Smooth muscle cell (in vitro differentiated cells): ENCODE measurements at regions not wholly inside any gene's neighbourhood (a gene's known extent, or its start where the extent isn't known, plus 50 kb on each side); places are given as distances from the start of the nearest gene placed in this dataset.

Experiments used
- DNase-seq: peaks from one replicate; lab custom pipeline; 2025; ENCODE audit not compliant: unreplicated experiment; lab: John Stamatoyannopoulos, UW
- H2AFZ ChIP-seq: fragments of 200-600 bp; sonication (generic); 2 replicates; pipeline ENCODE4 v1.6.0; 2016; ENCODE audit warnings: antibody characterized with exemption, low read depth, mild to moderate bottlenecking
- H3F3A ChIP-seq: fragments of 200-600 bp; sonication (generic); 2 replicates; pipeline ENCODE4 v1.6.0; 2017; ENCODE audit warnings: antibody characterized with exemption, low read depth
- H3K27ac ChIP-seq: fragments of 200-600 bp; sonication (generic); 2 replicates; pipeline ENCODE4 v1.5.1; 2016; ENCODE audit warnings: low read depth, mild to moderate bottlenecking
- H3K27me3 ChIP-seq: fragments of 200-600 bp; sonication (generic); 2 replicates; pipeline ENCODE4 v1.6.1; 2016; ENCODE audit warnings: low read depth, mild to moderate bottlenecking
- H3K36me3 ChIP-seq: fragments of 200-600 bp; sonication (generic); 2 replicates; pipeline ENCODE4 v1.5.1; 2016; ENCODE audit warnings: low read depth
- H3K4me1 ChIP-seq: fragments of 200-600 bp; sonication (generic); 2 replicates; pipeline ENCODE4 v1.5.1; 2016; ENCODE audit warnings: low read depth
- H3K4me2 ChIP-seq: fragments of 200-600 bp; sonication (generic); 2 replicates; pipeline ENCODE4 v1.6.0; 2016; ENCODE audit warnings: mild to moderate bottlenecking
- H3K4me3 ChIP-seq: fragments of 200-600 bp; sonication (generic); 2 replicates; pipeline ENCODE4 v1.5.1; 2016; ENCODE audit warnings: mild to moderate bottlenecking
- H3K79me2 ChIP-seq: fragments of 200-600 bp; sonication (generic); 2 replicates; pipeline ENCODE4 v1.6.0; 2016; ENCODE audit warnings: low read depth, mild to moderate bottlenecking
- H3K9ac ChIP-seq: fragments of 200-600 bp; sonication (generic); 2 replicates; pipeline ENCODE4 v1.6.0; 2016; ENCODE audit warnings: low read depth
- H3K9me3 ChIP-seq: fragments of 200-600 bp; sonication (generic); replicated peaks from 2 replicates; pipeline ENCODE4 v1.5.1; 2016; ENCODE audit warnings: low read depth
- H4K20me1 ChIP-seq: fragments of 200-600 bp; sonication (generic); 2 replicates; pipeline ENCODE4 v1.6.0; 2016; ENCODE audit warnings: low read depth
- CTCF ChIP-seq: fragments of 200-600 bp; sonication (generic); IDR thresholded peaks from 2 replicates; pipeline ENCODE4 v1.5.1; 2017; ENCODE audit warnings: borderline replicate concordance, mild to moderate bottlenecking, antibody characterized with exemption; ENCODE audit not compliant: insufficient read depth, poor library complexity, severe bottlenecking
- WGBS: methylation state at CpG from one replicate; pipeline ENCODE4 v1.1.7; 2016; ENCODE audit warnings: low lambda C conversion rate; 5-methylcytosine and 5-hydroxymethylcytosine counted together

GRCh38 chr6:112743323-112743722, 396.2 kb downstream of the RFPL4B start:
- DNase-seq: no peak
- Histone ChIP-seq H3K9ac (no peak overlapping the region), H3F3A (no peaks in the 10 kb centered on the region), H3K79me2 (no peaks in the 10 kb centered on the region), H3K36me3 (no peaks in the 10 kb centered on the region), H4K20me1 (no peaks in the 10 kb centered on the region), H2AFZ (no peak overlapping the region), H3K4me1 (peaks cover 12% of the 10 kb centered on the region), H3K27ac (no peak overlapping the region), H3K4me3 (no peak overlapping the region), H3K9me3 (no peaks in the 10 kb centered on the region), H3K4me2 (no peak overlapping the region), H3K27me3 (no peaks in the 10 kb centered on the region)
- 59% methylated on average over 1 of the region's 1 CpG for WGBS
- no peak for TF ChIP-seq CTCF

- no peaks in the 10 kb centered on the region for H3K27me3 ChIP-seq
- no peaks in the 10 kb centered on the region for H3K36me3 ChIP-seq
- H3K9ac ChIP-seq: no peak overlapping the region
- WGBS: 80% methylated on average over 4 of the region's 4 CpGs
- no peaks in the 10 kb centered on the region for H4K20me1 ChIP-seq
- H3K27ac ChIP-seq: no peak overlapping the region
- DNase-seq: no peak
- H3K79me2 ChIP-seq: no peaks in the 10 kb centered on the region
- H3F3A ChIP-seq: no peaks in the 10 kb centered on the region
- no peak overlapping the region for H3K4me2 ChIP-seq
- no peaks in the 10 kb centered on the region for H3K9me3 ChIP-seq
- H2AFZ ChIP-seq: no peak overlapping the region
- no peak overlapping the region for H3K4me3 ChIP-seq
- peaks cover 12% of the 10 kb centered on the region for H3K4me1 ChIP-seq
- TF ChIP-seq CTCF: no peak
Observed at GRCh38 chr6:112744827-112745226, 397.7 kb downstream of the RFPL4B start.

DNA sequence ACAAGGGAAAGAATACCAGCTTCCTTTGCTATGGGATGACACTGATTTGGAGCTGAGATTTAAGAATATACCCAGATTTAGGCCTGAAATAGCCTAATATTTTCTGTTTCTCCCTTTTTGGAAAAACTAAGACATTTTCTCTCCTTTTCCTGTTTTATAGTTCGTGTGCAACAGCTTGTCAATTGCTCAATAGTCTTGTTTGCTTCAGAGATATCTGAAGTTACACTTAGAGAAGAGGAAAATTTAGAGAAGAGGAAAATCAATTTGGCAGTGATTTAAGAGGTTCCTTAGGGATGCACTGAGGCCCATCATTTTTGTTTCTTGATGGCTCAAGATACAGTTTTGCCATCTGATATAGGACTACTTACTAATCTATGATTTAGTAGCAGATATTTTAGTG, 398.6 kb downstream of the RFPL4B start:
- H3K4me1 ChIP-seq: peaks cover 12% of the 10 kb centered on the region
- WGBS: 36% methylated on average over 1 of the region's 1 CpG
- H2AFZ ChIP-seq: no peak overlapping the region
- H3K4me2 ChIP-seq: no peak overlapping the region
- no peak for DNase-seq
- H3K36me3 ChIP-seq: no peaks in the 10 kb centered on the region
- no peaks in the 10 kb centered on the region for H3K9me3 ChIP-seq
- no peak overlapping the region for H3K9ac ChIP-seq
- no peak overlapping the region for H3K4me3 ChIP-seq
- no peak overlapping the region for H3K27ac ChIP-seq
- H3F3A ChIP-seq: no peaks in the 10 kb centered on the region
- no peak for TF ChIP-seq CTCF
- no peaks in the 10 kb centered on the region for H3K79me2 ChIP-seq
- no peaks in the 10 kb centered on the region for H4K20me1 ChIP-seq
- H3K27me3 ChIP-seq: no peaks in the 10 kb centered on the region

DNA sequence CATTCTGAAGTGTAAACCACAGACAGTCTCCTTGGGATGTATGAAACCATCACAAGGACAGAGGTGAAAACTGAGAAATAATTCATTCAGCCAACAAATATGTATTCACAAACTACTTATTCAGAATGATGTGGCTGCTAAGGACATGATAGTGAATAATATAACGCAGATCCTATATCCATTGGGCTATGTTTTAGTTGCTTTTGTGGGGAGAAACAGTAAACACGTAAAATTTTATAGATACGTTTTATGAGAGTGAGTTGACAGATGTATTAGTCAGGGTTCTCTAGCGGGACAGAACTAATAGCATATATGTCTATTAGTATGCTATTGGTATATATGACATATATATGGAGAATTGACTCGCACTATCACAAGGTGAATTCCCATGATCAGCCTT, 402.5 kb downstream of the RFPL4B start:
- no peaks in the 10 kb centered on the region for H3K9me3 ChIP-seq
- no peak overlapping the region for H3K27ac ChIP-seq
- H4K20me1 ChIP-seq: no peaks in the 10 kb centered on the region
- no peak overlapping the region for H3K9ac ChIP-seq
- no peak overlapping the region for H2AFZ ChIP-seq
- H3K4me1 ChIP-seq: no peaks in the 10 kb centered on the region
- H3F3A ChIP-seq: no peaks in the 10 kb centered on the region
- no peak overlapping the region for H3K4me3 ChIP-seq
- H3K4me2 ChIP-seq: no peak overlapping the region
- TF ChIP-seq CTCF: no peak
- no peak for DNase-seq
- no peaks in the 10 kb centered on the region for H3K36me3 ChIP-seq
- 71% methylated on average over 5 of the region's 5 CpGs for WGBS
- no peaks in the 10 kb centered on the region for H3K27me3 ChIP-seq
- H3K79me2 ChIP-seq: no peaks in the 10 kb centered on the region
